ENCODE measurements at regions not wholly inside any gene's neighbourhood (a gene's known extent, or its start where the extent isn't known, plus 50 kb on each side); places are given as distances from the start of the nearest gene placed in this dataset.

DNA sequence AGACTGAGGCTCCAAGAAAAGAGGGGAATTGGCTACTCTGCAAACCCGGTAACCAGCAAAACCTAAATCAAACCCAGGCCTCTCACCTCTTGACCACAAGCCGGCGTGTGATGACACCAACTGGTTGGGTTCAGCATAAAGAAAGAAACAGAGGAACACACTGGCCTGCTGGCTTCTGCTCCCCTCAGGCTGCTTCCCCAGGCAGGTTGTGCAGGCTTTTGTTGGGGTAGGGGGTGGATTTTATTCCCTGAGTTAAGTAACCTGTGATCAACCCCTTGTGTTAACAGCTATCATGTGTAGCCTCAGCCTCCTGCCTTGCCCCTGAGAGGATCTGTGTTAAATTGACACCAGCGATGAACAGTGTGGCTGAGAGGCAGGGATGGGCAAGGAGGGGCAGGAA, 111.6 kb upstream of the ZBTB40 start:
- TF ChIP-seq, protein P1, sequence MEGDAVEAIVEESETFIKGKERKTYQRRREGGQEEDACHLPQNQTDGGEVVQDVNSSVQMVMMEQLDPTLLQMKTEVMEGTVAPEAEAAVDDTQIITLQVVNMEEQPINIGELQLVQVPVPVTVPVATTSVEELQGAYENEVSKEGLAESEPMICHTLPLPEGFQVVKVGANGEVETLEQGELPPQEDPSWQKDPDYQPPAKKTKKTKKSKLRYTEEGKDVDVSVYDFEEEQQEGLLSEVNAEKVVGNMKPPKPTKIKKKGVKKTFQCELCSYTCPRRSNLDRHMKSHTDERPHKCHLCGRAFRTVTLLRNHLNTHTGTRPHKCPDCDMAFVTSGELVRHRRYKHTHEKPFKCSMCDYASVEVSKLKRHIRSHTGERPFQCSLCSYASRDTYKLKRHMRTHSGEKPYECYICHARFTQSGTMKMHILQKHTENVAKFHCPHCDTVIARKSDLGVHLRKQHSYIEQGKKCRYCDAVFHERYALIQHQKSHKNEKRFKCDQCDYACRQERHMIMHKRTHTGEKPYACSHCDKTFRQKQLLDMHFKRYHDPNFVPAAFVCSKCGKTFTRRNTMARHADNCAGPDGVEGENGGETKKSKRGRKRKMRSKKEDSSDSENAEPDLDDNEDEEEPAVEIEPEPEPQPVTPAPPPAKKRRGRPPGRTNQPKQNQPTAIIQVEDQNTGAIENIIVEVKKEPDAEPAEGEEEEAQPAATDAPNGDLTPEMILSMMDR (IDR thresholded peaks at IDR 0.05; ENCODE audit: extremely low read depth in 1 of 2, insufficient read depth in 1 of 2, low read depth in 1 of 2, low read length in 2 of 2), result no peak
- TF ChIP-seq EZH2 (IDR thresholded peaks at IDR 0.05; ENCODE audit: borderline replicate concordance, low read depth, low read length, severe bottlenecking) (no peak), MYC (IDR thresholded peaks at IDR 0.05; ENCODE audit: low read depth, low read length) (no peak), POLR2A (IDR thresholded peaks at IDR 0.05; ENCODE audit: low read depth, low read length) (no peak)
- TF ChIP-seq, protein P2, sequence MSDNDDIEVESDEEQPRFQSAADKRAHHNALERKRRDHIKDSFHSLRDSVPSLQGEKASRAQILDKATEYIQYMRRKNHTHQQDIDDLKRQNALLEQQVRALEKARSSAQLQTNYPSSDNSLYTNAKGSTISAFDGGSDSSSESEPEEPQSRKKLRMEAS (IDR thresholded peaks at IDR 0.05; ENCODE audit: insufficient read depth, insufficient read length), result no peak

Measured in endothelial cell of umbilical vein (primary cell).